Calu3 (cell line): ENCODE measurements at regions not wholly inside any gene's neighbourhood (a gene's known extent, or its start where the extent isn't known, plus 50 kb on each side); places are given as distances from the start of the nearest gene placed in this dataset.

ENCODE experiments used
- BruUV-seq: library from RNA; stranded (reverse); fragments of 400-500 nt; replicated peaks from 2 replicates; lab custom pipeline; 2021; lab: Mats Ljungman, UMichigan
- CTCF ChIA-PET: fragments of 300-600 bp; sonication (Branson Sonifier 250); formaldehyde crosslinking; loops from one replicate; lab custom pipeline; 2022; ENCODE audit warnings: antibody characterized with exemption; lab: Charles Lee
- DNase-seq: peaks from one replicate; pipeline ENCODE4 v3.0.0; 2022
- H3K27ac Mint-ChIP-seq: one replicate; pipeline ENCODE4 v1.8.0; 2022; ENCODE audit warnings: mixed read lengths; ENCODE audit not compliant: unreplicated experiment
- H3K27me3 Mint-ChIP-seq: one replicate; pipeline ENCODE4 v1.8.0; 2022; ENCODE audit warnings: mixed read lengths; ENCODE audit not compliant: unreplicated experiment
- H3K36me3 Mint-ChIP-seq: one replicate; pipeline ENCODE4 v1.8.0; 2022; ENCODE audit warnings: mild to moderate bottlenecking, moderate library complexity, mixed read lengths; ENCODE audit not compliant: insufficient read depth, unreplicated experiment
- H3K4me1 Mint-ChIP-seq: one replicate; pipeline ENCODE4 v1.8.0; 2022; ENCODE audit warnings: mild to moderate bottlenecking, low read depth, mixed read lengths; ENCODE audit not compliant: unreplicated experiment
- H3K4me3 Mint-ChIP-seq: one replicate; pipeline ENCODE4 v1.8.0; 2022; ENCODE audit warnings: mild to moderate bottlenecking, low read depth, moderate library complexity, mixed read lengths; ENCODE audit not compliant: unreplicated experiment
- H3K9me3 Mint-ChIP-seq: one replicate; pipeline ENCODE4 v1.8.0; 2022; ENCODE audit warnings: low read depth, mixed read lengths; ENCODE audit not compliant: unreplicated experiment
- intact Hi-C: fragments of 100-400 bp; cut with micrococcal nuclease; formaldehyde crosslinking; loops from one replicate; pipeline ENCODE4 v1.10.0; 2022; ENCODE audit not compliant: unreplicated experiment
- TF ChIP-seq, protein P1 (sequence below): fragments of 200-600 bp; IDR thresholded peaks from one replicate; pipeline ENCODE4 v1.8.0; 2022; ENCODE audit warnings: antibody characterized with exemption; ENCODE audit not compliant: unreplicated experiment

DNA sequence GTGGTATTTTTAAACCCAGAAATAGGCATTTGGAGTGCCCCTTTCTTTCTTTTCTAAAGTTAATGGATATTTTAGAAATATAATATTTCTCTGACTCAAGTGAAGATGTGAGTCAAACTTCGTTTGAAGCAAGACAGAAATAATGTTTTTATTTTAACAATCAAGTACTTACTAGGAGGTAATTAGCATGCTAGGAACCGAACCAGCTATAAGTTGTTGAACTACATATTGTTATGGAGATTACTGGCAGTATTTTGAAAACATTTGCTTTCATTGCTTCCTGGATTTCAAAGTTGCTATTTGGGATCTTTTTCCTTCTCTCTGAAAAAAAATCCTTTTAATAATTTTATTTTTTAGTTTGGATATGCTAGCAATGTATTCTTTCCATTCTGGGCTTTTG is 225.2 kb downstream of the NEDD1 start:
- no TSS peak for BruUV-seq
- TF ChIP-seq, protein P1, sequence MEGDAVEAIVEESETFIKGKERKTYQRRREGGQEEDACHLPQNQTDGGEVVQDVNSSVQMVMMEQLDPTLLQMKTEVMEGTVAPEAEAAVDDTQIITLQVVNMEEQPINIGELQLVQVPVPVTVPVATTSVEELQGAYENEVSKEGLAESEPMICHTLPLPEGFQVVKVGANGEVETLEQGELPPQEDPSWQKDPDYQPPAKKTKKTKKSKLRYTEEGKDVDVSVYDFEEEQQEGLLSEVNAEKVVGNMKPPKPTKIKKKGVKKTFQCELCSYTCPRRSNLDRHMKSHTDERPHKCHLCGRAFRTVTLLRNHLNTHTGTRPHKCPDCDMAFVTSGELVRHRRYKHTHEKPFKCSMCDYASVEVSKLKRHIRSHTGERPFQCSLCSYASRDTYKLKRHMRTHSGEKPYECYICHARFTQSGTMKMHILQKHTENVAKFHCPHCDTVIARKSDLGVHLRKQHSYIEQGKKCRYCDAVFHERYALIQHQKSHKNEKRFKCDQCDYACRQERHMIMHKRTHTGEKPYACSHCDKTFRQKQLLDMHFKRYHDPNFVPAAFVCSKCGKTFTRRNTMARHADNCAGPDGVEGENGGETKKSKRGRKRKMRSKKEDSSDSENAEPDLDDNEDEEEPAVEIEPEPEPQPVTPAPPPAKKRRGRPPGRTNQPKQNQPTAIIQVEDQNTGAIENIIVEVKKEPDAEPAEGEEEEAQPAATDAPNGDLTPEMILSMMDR = no peak
- Mint-ChIP-seq H3K27ac (no peak overlapping the region), H3K9me3 (peaks cover 3% of the 10 kb centered on the region), H3K4me1 (no peaks in the 10 kb centered on the region), H3K36me3 (no peaks in the 10 kb centered on the region), H3K4me3 (no peak overlapping the region), H3K27me3 (peaks cover 34% of the 10 kb centered on the region)
- CTCF ChIA-PET = no interaction called here
- no peak for DNase-seq
- intact Hi-C loops = no loop called here

- TF ChIP-seq, protein P1 = no peak
- H3K9me3 Mint-ChIP-seq = peaks cover 3% of the 10 kb centered on the region
- DNase-seq = no peak
- no peaks in the 10 kb centered on the region for H3K4me1 Mint-ChIP-seq
- H3K27ac Mint-ChIP-seq = no peak overlapping the region
- no TSS peak for BruUV-seq
- peaks cover 17% of the 10 kb centered on the region for H3K27me3 Mint-ChIP-seq
- no peak overlapping the region for H3K4me3 Mint-ChIP-seq
- no peaks in the 10 kb centered on the region for H3K36me3 Mint-ChIP-seq
- CTCF ChIA-PET = interaction anchor here (0.7 kb wide), 1 partner anchor 27 kb away, joined by 6 read pairs; no protein-coding TSS in a partner anchor
- intact Hi-C loops = no loop called here
Measured at GRCh38 chr12:97134495-97134894, 227.4 kb downstream of the NEDD1 start.

DNA sequence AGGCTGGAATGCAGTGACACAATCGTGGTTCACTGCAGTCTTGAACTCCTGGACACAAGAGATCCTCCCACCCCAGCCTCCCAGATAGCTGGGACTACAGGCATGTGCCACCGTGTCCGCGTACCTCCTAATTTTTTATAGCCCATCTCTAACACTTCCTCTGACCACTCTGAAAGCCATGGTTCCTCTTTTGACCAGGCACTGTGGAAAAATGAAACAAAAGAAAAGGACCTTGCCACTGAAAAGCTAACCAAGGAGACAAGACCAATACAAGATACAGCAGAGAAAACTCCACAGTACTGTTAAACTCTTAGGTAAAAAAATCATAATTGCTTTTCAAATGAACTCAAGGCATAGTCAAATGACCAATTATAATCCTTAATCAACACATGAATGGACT is 233.3 kb downstream of the NEDD1 start:
- no TSS peak for BruUV-seq
- CTCF ChIA-PET = interaction anchor here (1.7 kb wide), 1 partner anchor 9 kb away, joined by 3 read pairs; no protein-coding TSS in a partner anchor

DNA sequence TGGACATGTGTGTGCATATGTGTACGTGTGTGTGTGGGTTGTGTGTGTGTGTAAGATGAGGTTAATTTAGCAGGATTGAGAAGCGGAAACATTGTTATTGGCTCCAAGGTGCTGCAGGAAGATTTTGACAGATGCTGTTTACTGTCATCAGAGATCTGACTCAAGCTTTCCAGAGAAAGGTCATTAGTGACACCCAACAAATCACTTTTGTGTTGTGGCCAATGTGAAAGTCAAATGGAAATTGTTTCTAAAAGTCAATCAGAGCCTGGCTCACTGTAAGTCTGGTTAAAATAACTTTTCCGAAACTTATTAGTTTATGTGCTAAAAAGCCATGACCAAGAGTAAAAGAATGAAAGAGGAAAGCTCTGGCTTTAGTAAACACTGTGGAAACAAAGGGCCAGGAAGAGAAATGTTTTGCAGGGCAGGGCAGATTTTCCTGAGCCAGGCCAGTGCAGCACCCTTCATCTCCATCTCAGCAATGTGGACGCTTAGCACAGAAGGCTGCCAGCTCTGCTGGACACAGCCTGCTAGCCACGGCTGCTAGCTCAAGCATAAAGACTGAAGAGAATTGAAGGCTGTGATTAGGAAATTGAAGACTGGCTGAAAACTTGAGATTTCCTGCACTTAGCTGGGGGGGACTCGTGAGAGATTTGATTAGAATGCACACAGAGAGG is 235.8 kb downstream of the NEDD1 start:
- H3K4me1 Mint-ChIP-seq = no peaks in the 10 kb centered on the region
- intact Hi-C loops = no loop called here
- TF ChIP-seq, protein P1 = no peak
- CTCF ChIA-PET = no interaction called here
- no peak overlapping the region for H3K27ac Mint-ChIP-seq
- H3K27me3 Mint-ChIP-seq = peaks cover 37% of the 10 kb centered on the region
- no peak overlapping the region for H3K4me3 Mint-ChIP-seq
- no peak for DNase-seq
- no TSS peak for BruUV-seq
- H3K9me3 Mint-ChIP-seq = no peaks in the 10 kb centered on the region
- H3K36me3 Mint-ChIP-seq = no peaks in the 10 kb centered on the region

More for the DNA sequence above, 233.3 kb downstream of the NEDD1 start:
- H3K36me3 Mint-ChIP-seq = no peaks in the 10 kb centered on the region
- TF ChIP-seq, protein P1 = no peak
- no peaks in the 10 kb centered on the region for H3K9me3 Mint-ChIP-seq
- H3K27me3 Mint-ChIP-seq = peaks cover 29% of the 10 kb centered on the region
- H3K27ac Mint-ChIP-seq = no peak overlapping the region
- DNase-seq = no peak
- intact Hi-C loops = no loop called here
- H3K4me1 Mint-ChIP-seq = no peaks in the 10 kb centered on the region
- H3K4me3 Mint-ChIP-seq = no peak overlapping the region
